PFSK-1 (cell line): ENCODE measurements at regions not wholly inside any gene's neighbourhood (a gene's known extent, or its start where the extent isn't known, plus 50 kb on each side); places are given as distances from the start of the nearest gene placed in this dataset.

Source experiments
- FOXP2 ChIP-seq: optimal IDR thresholded peaks from 2 replicates; pipeline ENCODE3; 2011; ENCODE audit warnings: borderline replicate concordance, control low read depth, inconsistent platforms; ENCODE audit not compliant: insufficient read depth; ENCODE audit errors: extremely low read length, extremely low read depth
- POLR2AphosphoS5 ChIP-seq: IDR thresholded peaks from 2 replicates; pipeline ENCODE4 v1.6.1; 2012; ENCODE audit warnings: low read depth, mild to moderate bottlenecking, control low read depth, low read length, moderate library complexity
- SIN3A ChIP-seq: IDR thresholded peaks from 2 replicates; pipeline ENCODE4 v1.6.1; 2012; ENCODE audit warnings: mild to moderate bottlenecking, low read length, moderate library complexity, borderline replicate concordance; ENCODE audit not compliant: insufficient read depth
- TAF1 ChIP-seq: IDR thresholded peaks from 2 replicates; pipeline ENCODE4 v1.6.1; 2012; ENCODE audit warnings: low read length, control low read depth, borderline replicate concordance; ENCODE audit not compliant: insufficient read depth
- TF ChIP-seq, protein P1 (sequence below), 2 experiments: IDR thresholded peaks; 2 replicates each; pipeline versions ENCODE4 v1.6.1 to v1.8.0; 2011 to 2012; ENCODE audit warnings: low read depth in 2 of 2, low read length in 2 of 2, control low read depth in 1 of 2, inconsistent platforms in 1 of 2, mild to moderate bottlenecking in 1 of 2, moderate library complexity in 1 of 2; ENCODE audit not compliant: insufficient read depth in 1 of 2

DNA sequence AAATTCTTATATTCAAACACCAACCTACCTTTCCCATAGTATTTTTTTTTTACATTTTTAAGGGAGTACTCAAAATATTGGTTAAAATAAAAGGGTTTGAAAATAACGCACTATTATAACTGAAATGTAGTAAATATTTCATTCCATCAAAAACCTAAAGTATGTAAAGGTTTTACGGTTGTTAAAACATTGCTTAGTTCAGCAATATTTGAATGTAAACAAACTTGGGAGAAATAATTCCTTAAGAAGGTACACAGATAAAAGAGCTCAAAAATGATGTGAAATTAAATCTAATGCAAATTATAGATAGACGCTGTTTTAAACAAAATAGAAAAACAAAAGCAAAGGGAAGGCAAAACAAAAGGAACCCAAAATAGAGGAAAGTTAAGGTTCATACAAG, 1476.9 kb downstream of the PCDH18 start:
- TF ChIP-seq, protein P1, sequence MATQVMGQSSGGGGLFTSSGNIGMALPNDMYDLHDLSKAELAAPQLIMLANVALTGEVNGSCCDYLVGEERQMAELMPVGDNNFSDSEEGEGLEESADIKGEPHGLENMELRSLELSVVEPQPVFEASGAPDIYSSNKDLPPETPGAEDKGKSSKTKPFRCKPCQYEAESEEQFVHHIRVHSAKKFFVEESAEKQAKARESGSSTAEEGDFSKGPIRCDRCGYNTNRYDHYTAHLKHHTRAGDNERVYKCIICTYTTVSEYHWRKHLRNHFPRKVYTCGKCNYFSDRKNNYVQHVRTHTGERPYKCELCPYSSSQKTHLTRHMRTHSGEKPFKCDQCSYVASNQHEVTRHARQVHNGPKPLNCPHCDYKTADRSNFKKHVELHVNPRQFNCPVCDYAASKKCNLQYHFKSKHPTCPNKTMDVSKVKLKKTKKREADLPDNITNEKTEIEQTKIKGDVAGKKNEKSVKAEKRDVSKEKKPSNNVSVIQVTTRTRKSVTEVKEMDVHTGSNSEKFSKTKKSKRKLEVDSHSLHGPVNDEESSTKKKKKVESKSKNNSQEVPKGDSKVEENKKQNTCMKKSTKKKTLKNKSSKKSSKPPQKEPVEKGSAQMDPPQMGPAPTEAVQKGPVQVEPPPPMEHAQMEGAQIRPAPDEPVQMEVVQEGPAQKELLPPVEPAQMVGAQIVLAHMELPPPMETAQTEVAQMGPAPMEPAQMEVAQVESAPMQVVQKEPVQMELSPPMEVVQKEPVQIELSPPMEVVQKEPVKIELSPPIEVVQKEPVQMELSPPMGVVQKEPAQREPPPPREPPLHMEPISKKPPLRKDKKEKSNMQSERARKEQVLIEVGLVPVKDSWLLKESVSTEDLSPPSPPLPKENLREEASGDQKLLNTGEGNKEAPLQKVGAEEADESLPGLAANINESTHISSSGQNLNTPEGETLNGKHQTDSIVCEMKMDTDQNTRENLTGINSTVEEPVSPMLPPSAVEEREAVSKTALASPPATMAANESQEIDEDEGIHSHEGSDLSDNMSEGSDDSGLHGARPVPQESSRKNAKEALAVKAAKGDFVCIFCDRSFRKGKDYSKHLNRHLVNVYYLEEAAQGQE (IDR thresholded peaks at IDR 0.05; ENCODE audit: insufficient read depth in 1 of 2, low read depth in 2 of 2, low read length in 2 of 2) = no peak
- TF ChIP-seq FOXP2 (no peak), POLR2AphosphoS5 (no peak)

DNA sequence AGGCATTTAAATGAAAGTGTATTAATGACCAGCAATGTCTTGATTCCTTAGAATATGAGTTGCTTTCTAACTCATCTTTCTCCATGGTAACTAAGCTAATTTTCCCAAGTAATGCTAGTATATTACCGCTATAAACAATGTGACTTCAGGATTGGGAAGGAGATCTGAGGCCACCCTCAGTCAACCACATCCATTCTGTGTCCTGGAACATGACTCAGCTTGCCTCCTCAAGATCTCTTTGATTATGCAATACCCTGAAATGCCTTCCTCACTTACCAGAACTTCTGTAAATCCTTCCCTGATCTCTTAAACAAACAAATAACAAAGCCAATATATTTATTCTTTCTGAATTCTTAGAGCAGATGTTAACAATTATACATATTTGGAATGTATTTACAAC, 1495.5 kb downstream of the PCDH18 start:
- TF ChIP-seq POLR2AphosphoS5 = no peak

DNA sequence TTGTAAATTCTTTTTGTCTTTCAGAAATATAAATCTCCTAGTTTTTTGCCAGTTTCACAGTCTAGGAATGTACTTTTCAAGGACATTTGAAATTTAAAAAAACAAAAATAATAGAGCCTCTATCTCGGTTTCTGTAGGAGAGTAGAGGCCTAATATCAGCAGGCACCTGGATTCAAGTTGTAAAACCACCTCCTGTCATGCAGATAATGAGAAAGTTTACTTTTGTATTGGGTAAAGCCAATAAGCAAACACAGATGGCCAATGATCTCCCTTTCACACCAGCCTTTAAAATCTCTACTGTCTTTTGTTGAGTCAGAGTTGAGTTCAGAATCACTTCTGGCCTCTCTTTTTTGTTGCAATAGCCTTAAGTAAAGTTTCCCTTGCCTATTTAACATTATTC, 1499.9 kb downstream of the PCDH18 start:
- TF ChIP-seq SIN3A (no peak), FOXP2 (no peak), POLR2AphosphoS5 (no peak), TAF1 (no peak)
- TF ChIP-seq, protein P1 (IDR thresholded peaks at IDR 0.05; ENCODE audit: insufficient read depth in 1 of 2, low read depth in 2 of 2, low read length in 2 of 2) = no peak

DNA sequence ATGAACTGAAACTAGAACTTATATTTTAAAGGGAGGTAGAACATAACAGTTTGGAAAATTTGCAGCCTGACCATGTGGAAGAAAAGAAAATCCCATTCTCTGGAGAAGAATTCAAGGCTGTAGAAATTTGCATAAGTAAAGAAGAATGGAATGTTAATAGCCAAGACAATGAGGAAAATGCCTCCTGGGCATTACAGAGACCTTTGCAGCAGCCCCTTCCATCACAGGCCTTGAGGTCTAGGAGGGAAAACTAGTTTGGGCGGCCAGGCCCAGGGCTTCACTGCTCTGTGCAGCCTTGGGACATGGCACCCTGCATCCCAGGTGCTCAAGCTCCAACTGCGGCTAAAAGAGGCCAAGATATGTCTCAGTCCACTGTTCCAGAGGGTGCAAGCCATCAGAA, 1506.8 kb downstream of the PCDH18 start:
- TF ChIP-seq, protein P1 (IDR thresholded peaks at IDR 0.05; ENCODE audit: insufficient read depth in 1 of 2, low read depth in 2 of 2, low read length in 2 of 2) = no peak

DNA sequence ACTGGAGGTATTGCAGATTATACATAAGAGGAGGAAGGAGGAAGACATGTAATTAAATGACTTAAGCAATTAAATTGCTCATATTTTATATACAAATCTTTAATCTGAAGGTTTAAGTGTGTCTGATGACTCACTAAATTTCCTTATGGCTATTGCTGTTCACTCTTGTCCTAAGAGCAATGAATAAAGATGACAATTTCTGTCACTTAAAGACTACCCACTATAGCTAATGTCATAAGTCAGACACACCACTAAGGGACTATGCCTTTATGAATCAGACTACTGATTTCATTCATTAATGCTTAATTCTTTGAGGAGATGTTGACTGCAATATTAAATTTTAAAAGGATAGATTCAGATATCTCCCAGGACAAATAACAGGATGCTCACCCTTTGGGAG, 1514.7 kb downstream of the PCDH18 start:
- TF ChIP-seq FOXP2 (no peak), TAF1 (no peak), POLR2AphosphoS5 (no peak), SIN3A (no peak)
- TF ChIP-seq, protein P1 (IDR thresholded peaks at IDR 0.05; ENCODE audit: insufficient read depth in 1 of 2, low read depth in 2 of 2, low read length in 2 of 2) = no peak

DNA sequence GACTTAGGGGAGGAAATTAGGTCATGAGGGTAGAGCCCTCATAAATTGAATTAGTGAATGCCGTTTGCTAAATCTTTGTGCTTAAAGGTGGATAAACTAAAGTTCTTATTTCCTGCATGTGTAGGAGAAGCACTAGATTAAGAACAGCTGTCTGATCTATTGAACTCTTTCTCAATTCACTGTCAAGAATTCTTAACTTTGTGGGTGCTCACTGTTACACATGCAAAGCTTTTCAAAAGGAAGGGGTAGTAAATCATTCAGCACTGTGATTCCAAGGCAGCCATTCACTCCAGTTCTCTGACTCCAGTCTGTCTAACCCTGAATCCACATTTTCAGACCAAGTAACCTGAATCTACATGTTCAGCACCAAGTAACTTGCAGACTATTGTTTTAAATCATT, 1520.1 kb downstream of the PCDH18 start:
- TF ChIP-seq, protein P1 (IDR thresholded peaks at IDR 0.05; ENCODE audit: insufficient read depth in 1 of 2, low read depth in 2 of 2, low read length in 2 of 2) = no peak
- TF ChIP-seq SIN3A (no peak), TAF1 (no peak), POLR2AphosphoS5 (no peak), FOXP2 (no peak)
